Sigmoid colon (tissue), 6 donors: ENCODE measurements at regions not wholly inside any gene's neighbourhood (a gene's known extent, or its start where the extent isn't known, plus 50 kb on each side); places are given as distances from the start of the nearest gene placed in this dataset.

Source experiments
- DNase-seq: peaks from one replicate; pipeline ENCODE4 v3.0.0-alpha.2; 2019
- H3K27ac ChIP-seq, 4 donors: fragments of 200-600 bp; sonication (generic); one replicate each; pipeline ENCODE4 v1.5.1; 2016 to 2019; ENCODE audit warnings: mild to moderate bottlenecking in 1 of 4
- H3K27me3 ChIP-seq, 3 donors: fragments of 200-600 bp; sonication (generic); one replicate each; pipeline ENCODE4 v1.5.1; 2019; ENCODE audit warnings: mild to moderate bottlenecking in 1 of 3
- H3K36me3 ChIP-seq, 4 donors: fragments of 200-600 bp; sonication (generic); one replicate each; pipeline ENCODE4 v1.5.1; 2016 to 2019
- H3K4me1 ChIP-seq, 4 donors: fragments of 200-600 bp; sonication (generic); one replicate each; pipeline ENCODE4 v1.5.1; 2017 to 2019
- H3K4me3 ChIP-seq, 4 donors: fragments of 200-600 bp; sonication (generic); one replicate each; pipeline ENCODE4 v1.5.1; 2017 to 2019; ENCODE audit warnings: mild to moderate bottlenecking in 2 of 4, moderate library complexity in 1 of 4
- H3K9me3 ChIP-seq, 4 donors: fragments of 200-600 bp in 3 of 4; sonication (generic) in 3 of 4; one replicate each; pipeline versions ENCODE4 v1.5.1 to v1.6.1; 2013 to 2019
- EP300 ChIP-seq, 4 donors: sonication (generic); formaldehyde crosslinking; IDR thresholded peaks; one replicate each; pipeline ENCODE4 v1.6.1; 2017; ENCODE audit warnings: antibody characterized with exemption in 4 of 4
- POLR2A ChIP-seq, 2 donors: fragments of 450-650 bp; IDR thresholded peaks; one replicate each; pipeline ENCODE4 v1.6.1; 2016; ENCODE audit warnings: antibody characterized with exemption in 2 of 2, mild to moderate bottlenecking in 2 of 2, moderate library complexity in 2 of 2
- POLR2AphosphoS5 ChIP-seq, 4 donors: sonication (generic); formaldehyde crosslinking; IDR thresholded peaks; one replicate each; pipeline ENCODE4 v1.6.1; 2017; ENCODE audit warnings: antibody characterized with exemption in 4 of 4
- WGBS, 2 donors: extraction: QIAGEN DNeasy Blood & Tissue Kit; methylation state at CpG; one replicate each; pipeline ENCODE4 v1.1.7; 2013; 5-methylcytosine and 5-hydroxymethylcytosine counted together
- intact Hi-C: fragments of 100-400 bp; cut with DNase I; formaldehyde crosslinking; loops from one replicate; pipeline ENCODE4 v1.15.1; 2023
- TF ChIP-seq, protein P1 (sequence below), 4 experiments: fragments of 450-650 bp in 3 of 4; fragments of 200-600 bp in 1 of 4; IDR thresholded peaks; one replicate each; pipeline ENCODE4 v1.5.1; 2016 to 2019; ENCODE audit warnings: antibody characterized with exemption in 4 of 4, mild to moderate bottlenecking in 3 of 4, moderate library complexity in 2 of 4
- donor health status: healthy with polysubstance abuse.
- donor health status: healthy.

- Histone ChIP-seq H3K27me3 (no peaks in the 10 kb centered on the region), H3K36me3 (no peaks in the 10 kb centered on the region), H3K4me3 (no peak overlapping the region), H3K27ac (no peak overlapping the region), H3K9me3 (peaks cover 0 to 3% (median 0%) of the 10 kb centered on the region in 4 donors), H3K4me1 (no peaks in the 10 kb centered on the region)
- DNase-seq: no peak
- TF ChIP-seq EP300 (IDR thresholded peaks at IDR 0.05) (no peak), POLR2A (IDR thresholded peaks at IDR 0.05) (no peak), POLR2AphosphoS5 (IDR thresholded peaks at IDR 0.05) (no peak)
- TF ChIP-seq, protein P1, sequence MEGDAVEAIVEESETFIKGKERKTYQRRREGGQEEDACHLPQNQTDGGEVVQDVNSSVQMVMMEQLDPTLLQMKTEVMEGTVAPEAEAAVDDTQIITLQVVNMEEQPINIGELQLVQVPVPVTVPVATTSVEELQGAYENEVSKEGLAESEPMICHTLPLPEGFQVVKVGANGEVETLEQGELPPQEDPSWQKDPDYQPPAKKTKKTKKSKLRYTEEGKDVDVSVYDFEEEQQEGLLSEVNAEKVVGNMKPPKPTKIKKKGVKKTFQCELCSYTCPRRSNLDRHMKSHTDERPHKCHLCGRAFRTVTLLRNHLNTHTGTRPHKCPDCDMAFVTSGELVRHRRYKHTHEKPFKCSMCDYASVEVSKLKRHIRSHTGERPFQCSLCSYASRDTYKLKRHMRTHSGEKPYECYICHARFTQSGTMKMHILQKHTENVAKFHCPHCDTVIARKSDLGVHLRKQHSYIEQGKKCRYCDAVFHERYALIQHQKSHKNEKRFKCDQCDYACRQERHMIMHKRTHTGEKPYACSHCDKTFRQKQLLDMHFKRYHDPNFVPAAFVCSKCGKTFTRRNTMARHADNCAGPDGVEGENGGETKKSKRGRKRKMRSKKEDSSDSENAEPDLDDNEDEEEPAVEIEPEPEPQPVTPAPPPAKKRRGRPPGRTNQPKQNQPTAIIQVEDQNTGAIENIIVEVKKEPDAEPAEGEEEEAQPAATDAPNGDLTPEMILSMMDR (IDR thresholded peaks at IDR 0.05): no peak
- intact Hi-C loops: no loop called here
- WGBS, 2 donors: 61 to 76% methylated on average over 7 of the region's 7 CpGs
Observed at GRCh38 chr2:4085186-4085585, 381.8 kb downstream of the DCDC2C start.

DNA sequence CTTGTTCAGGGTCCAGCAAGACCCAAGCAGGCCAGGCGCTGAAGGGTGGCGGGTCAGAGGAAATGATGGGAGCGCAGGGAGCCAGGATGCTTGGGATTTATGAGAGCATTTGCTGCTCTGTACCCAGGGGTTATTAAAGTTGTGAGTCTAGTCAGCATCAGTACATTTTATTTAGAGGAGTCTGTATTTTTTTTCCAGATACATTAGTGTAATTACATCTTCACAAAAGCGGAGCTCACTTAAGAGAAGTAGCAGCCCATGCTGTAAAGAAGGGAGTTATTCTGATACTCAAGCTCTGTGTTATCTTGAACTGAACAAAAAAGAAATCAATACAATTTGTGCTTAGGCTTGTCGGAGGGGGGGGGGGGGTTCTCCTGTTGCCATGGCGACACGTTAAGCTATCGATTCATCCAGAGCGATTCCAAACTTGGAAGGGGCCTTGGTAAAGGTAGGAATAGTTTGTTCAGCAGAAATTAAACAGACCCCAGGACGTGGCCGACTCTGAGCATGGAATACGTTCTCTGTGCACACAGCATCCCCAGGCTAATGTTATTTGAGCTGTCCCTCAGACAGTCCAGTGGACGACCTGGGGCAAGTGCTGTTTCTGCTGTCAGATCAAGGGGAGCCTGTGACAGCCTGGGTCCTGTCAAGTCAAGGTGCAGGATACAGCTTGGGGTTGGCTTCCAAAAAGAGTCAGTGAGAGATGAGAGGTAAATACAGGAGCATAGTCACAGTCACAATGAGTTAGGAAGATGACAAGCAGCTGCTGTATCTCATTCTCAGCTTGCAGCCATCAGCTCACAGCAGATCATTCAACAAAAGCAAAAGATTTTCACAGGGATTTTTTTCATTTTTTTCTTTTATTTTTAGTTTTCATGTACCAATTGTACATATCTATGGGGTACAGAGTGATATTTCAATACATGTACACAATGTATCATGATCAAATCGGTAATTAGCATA, 387.6 kb downstream of the DCDC2C start:
- WGBS, 2 donors: 69 to 72% methylated on average over 14 of the region's 14 CpGs
- Histone ChIP-seq H3K27me3 (no peaks in the 10 kb centered on the region), H3K4me3 (no peak overlapping the region), H3K36me3 (no peaks in the 10 kb centered on the region), H3K9me3 (no peaks in the 10 kb centered on the region), H3K27ac (no peak overlapping the region), H3K4me1 (no peaks in the 10 kb centered on the region)
- no peak for DNase-seq
- TF ChIP-seq POLR2AphosphoS5 (IDR thresholded peaks at IDR 0.05) (no peak), EP300 (IDR thresholded peaks at IDR 0.05) (no peak), POLR2A (IDR thresholded peaks at IDR 0.05) (no peak)
- TF ChIP-seq, protein P1 (IDR thresholded peaks at IDR 0.05): no peak
- intact Hi-C loops: no loop called here

DNA sequence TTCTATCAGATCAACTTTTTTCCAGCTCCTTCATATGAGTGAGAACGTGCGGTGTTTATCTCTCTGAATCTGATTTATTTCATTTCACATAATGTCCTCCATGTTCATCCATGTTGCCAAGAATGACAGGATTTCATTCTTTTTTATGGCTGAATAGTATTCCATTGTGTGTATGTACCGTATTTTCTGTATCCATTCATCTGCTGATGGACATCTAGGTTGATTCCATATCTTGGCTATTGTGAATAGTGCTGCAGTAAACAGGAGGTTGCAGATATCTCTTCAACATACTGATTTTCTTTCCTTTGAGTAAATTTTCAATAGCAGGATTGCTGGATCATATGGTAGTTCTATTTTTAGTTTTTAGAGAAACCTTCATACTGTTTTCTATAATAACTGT, 388.5 kb downstream of the DCDC2C start:
- no peak for DNase-seq
- Histone ChIP-seq H3K36me3 (no peaks in the 10 kb centered on the region), H3K4me3 (no peak overlapping the region), H3K27me3 (no peaks in the 10 kb centered on the region), H3K9me3 (no peaks in the 10 kb centered on the region), H3K27ac (no peak overlapping the region), H3K4me1 (no peaks in the 10 kb centered on the region)
- intact Hi-C loops: no loop called here
- TF ChIP-seq, protein P1 (IDR thresholded peaks at IDR 0.05): no peak
- no peak for TF ChIP-seq EP300 (IDR thresholded peaks at IDR 0.05)
- 79 to 91% methylated on average over 3 of the region's 3 CpGs for WGBS, 2 donors

GRCh38 chr2:4094743-4095142, 391.4 kb downstream of the DCDC2C start:
- intact Hi-C loops: no loop called here
- TF ChIP-seq POLR2AphosphoS5 (IDR thresholded peaks at IDR 0.05): no peak
- TF ChIP-seq POLR2A (IDR thresholded peaks at IDR 0.05): no peak
- TF ChIP-seq EP300 (IDR thresholded peaks at IDR 0.05): no peak
- TF ChIP-seq, protein P1 (IDR thresholded peaks at IDR 0.05): no peak

More at GRCh38 chr2:4094743-4095142, 391.4 kb downstream of the DCDC2C start:
- Histone ChIP-seq H3K4me3 (no peak overlapping the region), H3K27me3 (no peaks in the 10 kb centered on the region), H3K4me1 (no peaks in the 10 kb centered on the region), H3K9me3 (peaks cover 0 to 2% (median 0%) of the 10 kb centered on the region in 4 donors), H3K27ac (no peak overlapping the region), H3K36me3 (no peaks in the 10 kb centered on the region)
- no peak for DNase-seq
- 94 to 96% methylated on average over 8 of the region's 8 CpGs for WGBS, 2 donors
